ENCODE measurements at regions not wholly inside any gene's neighbourhood (a gene's known extent, or its start where the extent isn't known, plus 50 kb on each side); places are given as distances from the start of the nearest gene placed in this dataset.

GRCh38 chr9:79985772-79986171 is 414.0 kb downstream of the TLE4 start:
- TF ChIP-seq POLR2A (IDR thresholded peaks at IDR 0.05) (no peak), CTCF (IDR thresholded peaks at IDR 0.05) (no peak)

All from adrenal gland (tissue), 5 donors.